ENCODE measurements at regions not wholly inside any gene's neighbourhood (a gene's known extent, or its start where the extent isn't known, plus 50 kb on each side); places are given as distances from the start of the nearest gene placed in this dataset.
"Not testable (repeated sequence)": the region's sequence is repeated elsewhere in the genome, so short reads cannot be mapped to it uniquely, and the experiment has no call there.

- DNase-seq: no peak
These were observed 1182.9 kb upstream of the LRRTM3 start for GRCh38 chr10:65742906-65743305.

GRCh38 chr10:65751218-65751617 is 1174.6 kb upstream of the LRRTM3 start:
- no peak for DNase-seq

GRCh38 chr10:65751896-65752295 is 1173.9 kb upstream of the LRRTM3 start:
- DNase-seq: no peak

- DNase-seq: no peak
These were observed 1172.3 kb upstream of the LRRTM3 start for GRCh38 chr10:65753532-65753931.

GRCh38 chr10:65754112-65754511 is 1171.7 kb upstream of the LRRTM3 start:
- no peak for DNase-seq

GRCh38 chr10:65762311-65762710 is 1163.5 kb upstream of the LRRTM3 start:
- no peak for DNase-seq

- DNase-seq: no peak
These were observed 1160.8 kb upstream of the LRRTM3 start for GRCh38 chr10:65765006-65765541.

GRCh38 chr10:65769828-65770227 is 1156.0 kb upstream of the LRRTM3 start:
- peak; percentile 44 for DNase-seq

GRCh38 chr10:65778753-65779152 is 1147.1 kb upstream of the LRRTM3 start:
- no peak for DNase-seq

GRCh38 chr10:65779985-65780384 is 1145.9 kb upstream of the LRRTM3 start:
- DNase-seq: no peak

GRCh38 chr10:65786279-65786678 is 1139.6 kb upstream of the LRRTM3 start:
- no peak for DNase-seq

GRCh38 chr10:65787571-65787970 is 1138.3 kb upstream of the LRRTM3 start:
- DNase-seq: no peak

GRCh38 chr10:65788271-65788670 is 1137.6 kb upstream of the LRRTM3 start:
- no peak for DNase-seq

GRCh38 chr10:65791979-65792378 is 1133.9 kb upstream of the LRRTM3 start:
- no peak for DNase-seq

GRCh38 chr10:65793738-65794425 is 1132.0 kb upstream of the LRRTM3 start:
- no peak for DNase-seq

GRCh38 chr10:65794861-65795260 is 1131.0 kb upstream of the LRRTM3 start:
- not testable (repeated sequence) for DNase-seq

- no peak for DNase-seq
These were observed 1129.4 kb upstream of the LRRTM3 start for GRCh38 chr10:65796472-65796871.

- no peak for DNase-seq
These were observed 1127.7 kb upstream of the LRRTM3 start for GRCh38 chr10:65798133-65798532.

- DNase-seq: no peak
These were observed 1123.4 kb upstream of the LRRTM3 start for GRCh38 chr10:65802391-65802790.

- DNase-seq: no peak
These were observed 1120.3 kb upstream of the LRRTM3 start for GRCh38 chr10:65805511-65805910.

GRCh38 chr10:65805993-65806392 is 1119.8 kb upstream of the LRRTM3 start:
- DNase-seq: no peak

GRCh38 chr10:65808687-65809333 is 1117.0 kb upstream of the LRRTM3 start:
- DNase-seq: no peak

GRCh38 chr10:65811931-65812525 is 1113.8 kb upstream of the LRRTM3 start:
- DNase-seq: no peak

- no peak for DNase-seq
These were observed 1109.3 kb upstream of the LRRTM3 start for GRCh38 chr10:65816536-65816935.
